GM12865 (cell line): ENCODE measurements at regions not wholly inside any gene's neighbourhood (a gene's known extent, or its start where the extent isn't known, plus 50 kb on each side); places are given as distances from the start of the nearest gene placed in this dataset.

ENCODE experiments used
- DNase-seq: peaks from one replicate; pipeline ENCODE4 v3.0.0; 2010; ENCODE audit warnings: low read depth
- H3K4me3 ChIP-seq: 2 replicates; pipeline ENCODE4 v1.5.1; 2011; ENCODE audit warnings: mild to moderate bottlenecking, low read depth, low read length, control low read depth
- TF ChIP-seq, protein P1 (sequence below): IDR thresholded peaks from 2 replicates; pipeline ENCODE4 v1.5.1; 2011; ENCODE audit warnings: low read length, control low read depth, low read depth, inconsistent platforms; ENCODE audit not compliant: insufficient read depth; ENCODE audit errors: missing control alignments

DNA sequence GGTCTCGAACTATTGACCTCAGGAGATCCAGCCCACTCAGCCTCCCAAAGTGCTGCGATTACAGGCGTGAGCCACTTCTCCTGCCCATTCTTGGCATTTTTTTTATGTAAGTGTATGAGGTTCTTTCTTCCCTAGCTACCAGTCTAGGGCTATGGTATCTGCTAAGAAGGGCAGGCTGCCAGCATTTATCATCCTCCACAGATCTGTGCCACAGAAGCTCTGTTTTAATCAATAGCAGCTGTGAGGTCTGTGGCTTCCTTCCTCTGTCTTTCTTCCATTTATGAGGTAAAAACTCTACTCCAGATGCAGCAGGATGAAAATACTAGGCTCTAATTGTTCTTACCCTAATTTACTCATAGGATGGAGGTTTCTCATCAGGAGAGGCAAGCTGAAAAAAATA lies 1382.4 kb upstream of the ADGRB3 start:
- TF ChIP-seq, protein P1, sequence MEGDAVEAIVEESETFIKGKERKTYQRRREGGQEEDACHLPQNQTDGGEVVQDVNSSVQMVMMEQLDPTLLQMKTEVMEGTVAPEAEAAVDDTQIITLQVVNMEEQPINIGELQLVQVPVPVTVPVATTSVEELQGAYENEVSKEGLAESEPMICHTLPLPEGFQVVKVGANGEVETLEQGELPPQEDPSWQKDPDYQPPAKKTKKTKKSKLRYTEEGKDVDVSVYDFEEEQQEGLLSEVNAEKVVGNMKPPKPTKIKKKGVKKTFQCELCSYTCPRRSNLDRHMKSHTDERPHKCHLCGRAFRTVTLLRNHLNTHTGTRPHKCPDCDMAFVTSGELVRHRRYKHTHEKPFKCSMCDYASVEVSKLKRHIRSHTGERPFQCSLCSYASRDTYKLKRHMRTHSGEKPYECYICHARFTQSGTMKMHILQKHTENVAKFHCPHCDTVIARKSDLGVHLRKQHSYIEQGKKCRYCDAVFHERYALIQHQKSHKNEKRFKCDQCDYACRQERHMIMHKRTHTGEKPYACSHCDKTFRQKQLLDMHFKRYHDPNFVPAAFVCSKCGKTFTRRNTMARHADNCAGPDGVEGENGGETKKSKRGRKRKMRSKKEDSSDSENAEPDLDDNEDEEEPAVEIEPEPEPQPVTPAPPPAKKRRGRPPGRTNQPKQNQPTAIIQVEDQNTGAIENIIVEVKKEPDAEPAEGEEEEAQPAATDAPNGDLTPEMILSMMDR, result no peak
- no peak overlapping the region for H3K4me3 ChIP-seq
- DNase-seq, result no peak

GRCh38 chr6:67248077-67248476 lies 1387.0 kb upstream of the ADGRB3 start:
- no peak for DNase-seq

DNA sequence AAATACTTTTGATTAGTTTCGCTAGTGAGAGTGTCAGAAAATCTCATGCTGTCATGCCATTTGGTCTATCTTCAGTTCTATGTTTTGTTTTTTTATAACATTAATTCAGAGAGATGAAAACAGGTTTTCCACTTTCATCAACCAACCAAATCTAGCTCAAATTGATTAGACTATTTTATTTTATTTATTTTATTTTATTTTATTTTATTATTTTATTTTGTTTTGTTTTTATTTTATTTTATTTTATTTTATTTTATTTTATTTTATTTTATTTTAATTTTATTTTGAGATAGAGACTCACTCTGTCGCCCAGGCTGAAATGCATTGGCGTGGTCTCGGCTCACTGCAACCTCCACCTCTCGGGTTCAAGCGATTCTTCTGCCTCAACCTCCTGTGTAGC lies 1391.0 kb upstream of the ADGRB3 start:
- H3K4me3 ChIP-seq, result no peak overlapping the region
- TF ChIP-seq, protein P1, result no peak
- no peak for DNase-seq

More at GRCh38 chr6:67248077-67248476, 1387.0 kb upstream of the ADGRB3 start:
- no peak overlapping the region for H3K4me3 ChIP-seq
- TF ChIP-seq, protein P1, result no peak

DNA sequence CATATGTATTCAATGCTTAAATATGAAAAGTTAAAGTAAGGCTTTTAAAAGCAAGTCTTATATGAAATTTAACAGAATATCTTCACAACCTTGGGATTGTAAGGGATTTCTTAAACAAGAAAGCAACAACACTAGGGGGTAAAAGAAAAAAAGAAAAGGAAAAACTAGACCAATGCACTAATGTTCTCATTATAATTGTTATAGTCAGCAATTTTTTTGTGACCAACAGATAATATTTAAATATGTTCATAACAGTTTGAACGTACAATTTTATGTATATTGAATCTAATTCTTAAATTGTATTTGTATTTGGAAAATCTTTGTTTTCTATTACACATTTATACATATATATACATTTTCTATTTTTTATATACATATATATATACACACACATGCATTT lies 1397.8 kb upstream of the ADGRB3 start:
- TF ChIP-seq, protein P1, result no peak
- no peak overlapping the region for H3K4me3 ChIP-seq
- no peak for DNase-seq

GRCh38 chr6:67231092-67231491 lies 1404.0 kb upstream of the ADGRB3 start:
- no peak for DNase-seq
- TF ChIP-seq, protein P1, result no peak
- no peak overlapping the region for H3K4me3 ChIP-seq

GRCh38 chr6:67224989-67225388 lies 1410.1 kb upstream of the ADGRB3 start:
- TF ChIP-seq, protein P1, result no peak
- H3K4me3 ChIP-seq, result no peak overlapping the region
- no peak for DNase-seq

DNA sequence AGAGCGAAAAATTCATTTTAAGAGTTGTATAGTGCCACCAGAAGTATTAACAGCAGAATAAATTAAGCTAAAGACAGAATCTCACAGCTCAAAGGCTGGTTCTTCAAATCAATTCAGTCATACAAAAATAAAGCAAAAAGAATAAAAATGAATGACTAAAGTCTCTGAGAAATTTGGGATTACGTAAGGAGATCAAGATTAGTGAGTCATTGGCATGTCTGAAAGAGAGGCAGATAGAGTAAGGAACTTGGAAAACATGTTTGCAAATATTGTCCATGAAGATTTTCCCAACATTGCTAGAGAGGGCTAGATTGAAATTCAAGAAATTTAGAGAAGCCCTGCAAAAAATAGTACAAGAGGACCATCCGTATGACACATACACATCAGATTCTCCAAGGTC lies 1413.9 kb upstream of the ADGRB3 start:
- DNase-seq, result no peak
- H3K4me3 ChIP-seq, result no peak overlapping the region
- TF ChIP-seq, protein P1, result no peak
